Myocyte (in vitro differentiated cells): ENCODE measurements at regions not wholly inside any gene's neighbourhood (a gene's known extent, or its start where the extent isn't known, plus 50 kb on each side); places are given as distances from the start of the nearest gene placed in this dataset.

Source experiments
- DNase-seq: peaks from one replicate; pipeline ENCODE4 v3.0.0-alpha.2; 2012; ENCODE audit warnings: low read depth

DNA sequence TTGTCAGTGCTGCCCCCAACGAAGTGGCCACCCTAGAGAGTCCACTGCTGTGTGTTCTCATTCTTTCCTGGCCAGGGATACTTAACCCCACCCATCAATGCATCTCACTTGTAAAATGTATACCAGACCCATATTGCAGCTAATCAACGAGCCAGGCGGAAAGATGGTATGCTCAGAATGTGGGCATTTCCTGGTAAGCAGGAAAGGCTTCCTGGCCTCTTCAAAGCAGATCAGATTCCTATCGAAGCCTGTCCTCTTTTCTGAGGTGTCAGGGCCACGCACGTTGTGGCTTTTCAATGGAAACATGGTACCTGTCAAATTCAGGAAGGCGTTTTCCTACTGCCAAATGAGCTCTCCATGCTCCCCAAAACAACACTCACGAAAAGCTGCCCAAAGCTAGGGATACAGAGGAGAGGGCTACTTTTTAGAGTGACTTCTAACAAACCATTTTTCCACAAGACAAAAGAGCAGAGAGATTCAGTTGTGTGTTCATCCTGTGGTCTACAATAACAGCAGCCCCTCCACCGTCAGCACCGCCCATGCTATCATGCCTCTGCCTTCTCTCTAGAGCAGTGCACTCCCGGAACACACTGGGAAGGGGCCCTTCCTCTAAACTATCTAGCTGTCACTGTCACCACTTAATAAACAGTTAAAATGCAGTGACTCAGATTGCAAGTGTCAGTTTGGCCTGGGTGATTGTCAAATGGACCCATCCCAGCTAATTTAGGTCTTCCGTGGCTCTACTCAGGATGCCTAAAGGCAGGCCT, 535.1 kb downstream of the RNF144A start:
- no peak for DNase-seq

DNA sequence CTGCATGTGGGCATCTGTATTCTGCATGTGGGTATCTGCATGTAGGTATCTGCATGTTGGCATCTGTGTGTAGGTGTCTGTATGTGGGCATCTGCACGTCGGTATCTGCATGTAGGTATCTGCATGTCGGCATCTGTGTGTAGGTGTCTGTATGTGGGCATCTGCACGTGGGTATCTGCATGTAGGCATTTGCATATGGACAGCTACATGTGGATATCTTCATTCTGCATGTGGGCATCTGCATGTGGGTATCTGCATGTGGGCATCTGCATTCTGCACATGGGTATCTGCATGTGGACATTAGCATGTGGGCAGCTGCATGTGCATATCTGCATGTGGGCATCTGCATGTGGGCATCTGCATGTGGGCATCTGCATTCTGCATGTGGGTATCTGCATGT, 537.4 kb downstream of the RNF144A start:
- DNase-seq, result no peak

DNA sequence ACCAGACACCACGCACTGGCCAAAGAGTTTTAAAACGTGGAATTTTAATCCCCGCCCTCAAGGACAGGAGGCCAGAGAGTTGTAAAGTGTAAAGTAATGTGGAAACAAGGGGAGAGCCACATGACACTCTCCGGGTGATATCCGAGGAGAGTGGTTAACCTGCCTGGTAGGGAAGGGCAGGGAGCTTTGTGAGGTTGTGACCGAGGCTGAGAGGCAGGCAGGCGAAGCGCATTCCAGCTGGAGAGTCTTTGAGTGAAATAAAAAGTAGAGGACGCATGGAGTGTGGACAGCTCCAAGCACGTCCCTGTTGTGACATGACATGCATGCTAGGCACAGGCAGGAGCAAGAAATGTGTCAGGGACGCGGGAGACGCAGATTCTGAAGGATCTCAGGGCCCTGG, 539.5 kb downstream of the RNF144A start:
- no peak for DNase-seq

GRCh38 chr2:7458066-7458465, 540.9 kb downstream of the RNF144A start:
- no peak for DNase-seq

DNA sequence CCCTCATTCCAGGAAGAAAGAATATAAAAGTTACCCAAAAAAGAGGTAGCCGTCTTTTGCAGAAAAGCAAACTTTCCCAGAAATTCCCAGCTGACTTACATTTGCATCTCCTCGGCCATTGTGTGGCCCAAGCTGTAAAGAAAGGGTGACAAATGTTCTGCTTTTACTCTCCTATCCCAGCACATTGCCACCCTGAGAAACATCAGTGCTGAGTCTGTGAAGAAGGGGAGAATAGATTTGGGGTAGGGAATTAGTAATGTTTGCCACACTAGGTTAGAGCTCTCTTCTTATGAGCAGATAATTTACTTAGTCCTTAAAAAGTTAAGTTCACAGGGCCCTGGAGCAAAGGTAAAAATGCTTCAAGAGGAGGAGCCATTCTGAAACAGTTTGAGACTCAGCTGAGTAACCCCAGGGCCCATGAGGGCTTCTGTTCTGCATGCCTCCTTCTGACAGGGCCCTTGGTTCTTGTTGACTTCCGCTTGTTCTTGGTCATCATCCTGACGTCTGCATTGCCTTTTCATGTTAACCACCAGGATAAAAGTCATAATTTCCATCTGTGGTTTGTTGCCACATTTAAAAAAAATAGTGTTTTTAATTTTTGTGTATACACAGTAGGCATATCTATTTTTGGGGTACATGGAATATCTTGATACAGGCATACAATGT, 550.7 kb downstream of the RNF144A start:
- DNase-seq, result no peak

DNA sequence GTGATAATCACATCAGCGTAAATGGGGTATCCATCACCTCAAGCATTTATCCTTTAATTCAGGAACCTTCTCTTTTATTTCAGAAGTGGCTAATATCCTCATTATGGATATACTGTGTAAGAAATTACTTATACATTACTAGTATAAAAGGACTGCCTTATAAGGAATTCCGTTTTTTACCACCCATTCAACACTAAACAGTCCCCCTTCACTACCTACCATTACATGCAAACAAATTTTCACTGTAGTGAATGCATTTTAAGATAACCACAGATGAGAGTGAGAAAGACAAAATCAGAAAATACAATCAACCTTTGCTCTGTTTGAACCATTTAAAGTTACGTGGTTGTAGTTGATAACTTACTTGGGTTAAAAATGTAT, 551.2 kb downstream of the RNF144A start:
- DNase-seq, result no peak

GRCh38 chr2:7468955-7469354, 551.7 kb downstream of the RNF144A start:
- DNase-seq, result no peak

DNA sequence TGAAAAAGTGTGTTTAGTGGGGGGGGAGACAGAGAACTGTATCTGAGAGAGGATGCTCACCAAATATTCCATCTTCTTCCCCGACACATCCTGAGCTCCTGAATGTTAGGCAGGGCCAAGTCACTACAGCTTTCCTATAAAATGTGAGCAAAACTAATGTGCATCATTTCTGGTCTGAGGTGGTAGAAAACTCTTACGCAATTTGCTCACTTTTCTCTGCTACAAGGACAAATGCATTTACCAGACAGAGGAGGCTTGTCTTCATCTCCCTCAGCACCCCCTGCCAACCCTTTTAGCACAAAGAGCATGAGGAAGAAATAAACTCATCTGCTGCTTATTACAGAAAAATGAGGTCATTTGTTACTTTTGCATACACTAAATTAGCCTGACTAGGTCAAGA, 554.0 kb downstream of the RNF144A start:
- DNase-seq, result no peak

GRCh38 chr2:7472465-7472864, 555.3 kb downstream of the RNF144A start:
- DNase-seq, result no peak

DNA sequence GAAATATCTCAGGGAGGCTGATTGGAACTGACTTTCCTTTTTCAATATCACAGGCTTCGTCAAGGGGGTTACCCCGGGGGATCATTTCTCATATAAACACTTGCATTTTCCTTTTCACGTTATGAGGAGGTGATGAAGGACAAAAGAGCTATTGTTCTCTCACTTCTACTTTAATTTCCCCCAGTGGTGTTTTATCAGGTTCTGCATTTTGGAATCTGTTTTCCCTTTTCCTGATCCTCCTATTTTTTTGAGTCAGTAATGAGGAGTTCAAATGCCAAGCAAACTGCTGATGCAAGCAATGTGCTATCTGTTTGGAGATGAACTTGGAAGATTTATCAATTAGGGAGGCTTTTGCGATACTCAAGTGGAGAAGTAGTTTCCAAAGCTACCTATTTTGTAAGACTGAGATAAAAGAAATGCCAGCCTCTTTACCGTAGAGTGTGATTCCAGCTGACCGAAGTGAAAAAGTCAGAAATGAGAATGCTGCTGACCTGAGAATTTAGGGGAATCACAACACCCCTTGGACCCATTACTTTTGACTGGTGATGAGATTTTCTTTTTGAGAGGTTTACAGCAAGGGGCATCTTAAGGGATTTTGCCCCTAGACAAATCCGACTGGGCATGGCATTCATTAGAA, 556.0 kb downstream of the RNF144A start:
- DNase-seq, result no peak

DNA sequence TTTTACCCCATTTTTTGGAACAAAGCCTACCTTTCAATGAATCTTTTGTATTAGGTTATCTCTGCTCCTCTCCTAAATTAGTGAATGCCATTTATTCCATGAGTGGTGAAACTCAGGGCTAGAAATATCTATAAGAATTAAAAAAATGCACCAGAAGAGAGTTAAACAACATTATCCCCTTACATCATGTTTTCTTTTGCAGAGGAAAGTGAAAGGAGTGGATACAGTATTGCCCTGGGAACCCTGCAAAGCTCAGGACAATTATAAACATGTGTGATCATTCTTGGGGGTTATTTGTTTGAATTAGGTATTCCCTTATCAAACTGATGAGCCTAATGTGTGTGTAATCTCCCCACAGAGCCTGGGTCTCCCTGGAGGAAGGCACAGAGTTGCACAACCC, 559.2 kb downstream of the RNF144A start:
- DNase-seq, result no peak

- no peak for DNase-seq
These were observed 562.4 kb downstream of the RNF144A start for GRCh38 chr2:7479603-7480002.

DNA sequence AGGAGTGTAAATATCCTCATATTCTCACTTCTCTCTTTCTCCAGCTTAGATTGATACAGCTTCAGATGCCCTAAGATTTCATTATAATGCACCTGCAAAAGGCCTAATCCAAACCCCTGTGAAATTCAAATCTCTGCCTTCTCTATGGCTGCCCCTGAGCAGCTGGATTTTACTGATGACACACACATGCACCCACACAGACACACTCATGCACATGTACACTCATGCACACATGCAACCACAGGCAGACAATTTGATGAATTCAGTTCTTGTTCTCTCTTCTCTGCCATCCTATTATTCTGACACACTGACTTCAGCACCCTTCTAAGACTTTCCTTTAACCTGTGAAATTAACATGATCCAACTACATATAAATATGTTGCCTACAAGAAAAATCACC, 563.2 kb downstream of the RNF144A start:
- DNase-seq, result no peak

- no peak for DNase-seq
These were observed 573.5 kb downstream of the RNF144A start for GRCh38 chr2:7490672-7491071.

- DNase-seq, result no peak
These were observed 575.5 kb downstream of the RNF144A start for GRCh38 chr2:7492719-7493118.

- DNase-seq, result no peak
These were observed 580.0 kb downstream of the RNF144A start for GRCh38 chr2:7497178-7497577.

GRCh38 chr2:7499018-7499417, 581.8 kb downstream of the RNF144A start:
- DNase-seq, result no peak

- no peak for DNase-seq
These were observed 585.1 kb downstream of the RNF144A start for GRCh38 chr2:7502336-7502735.

DNA sequence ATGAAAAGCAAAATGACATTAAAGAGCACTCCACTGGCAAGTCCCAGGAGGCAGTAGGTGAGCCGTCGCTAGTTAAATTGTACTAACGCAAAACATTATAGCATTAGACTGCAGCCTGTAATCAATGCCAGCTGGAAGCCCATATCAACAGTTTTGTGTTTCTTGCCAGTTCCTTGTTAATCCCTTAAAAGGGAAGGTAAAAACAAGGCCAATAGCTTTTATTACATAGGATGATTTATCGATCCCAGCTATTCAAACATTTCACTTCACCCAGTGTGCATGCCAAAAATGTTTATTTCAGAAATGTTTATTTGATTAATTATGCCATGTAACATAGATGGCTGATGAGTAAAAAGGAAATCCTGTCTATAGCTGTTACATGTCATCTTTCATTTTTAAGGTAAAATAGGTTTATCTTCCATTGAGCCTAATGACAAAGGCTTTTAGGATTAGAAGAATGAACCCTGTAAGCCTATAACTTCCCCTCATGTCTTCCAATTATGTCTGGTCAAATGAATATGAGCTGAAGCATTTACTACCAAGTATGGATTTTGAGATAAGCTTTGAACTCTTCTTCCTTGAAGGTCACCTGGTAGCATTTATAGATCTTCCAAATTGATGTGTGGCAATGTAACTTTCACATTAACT, 591.2 kb downstream of the RNF144A start:
- DNase-seq, result no peak

DNA sequence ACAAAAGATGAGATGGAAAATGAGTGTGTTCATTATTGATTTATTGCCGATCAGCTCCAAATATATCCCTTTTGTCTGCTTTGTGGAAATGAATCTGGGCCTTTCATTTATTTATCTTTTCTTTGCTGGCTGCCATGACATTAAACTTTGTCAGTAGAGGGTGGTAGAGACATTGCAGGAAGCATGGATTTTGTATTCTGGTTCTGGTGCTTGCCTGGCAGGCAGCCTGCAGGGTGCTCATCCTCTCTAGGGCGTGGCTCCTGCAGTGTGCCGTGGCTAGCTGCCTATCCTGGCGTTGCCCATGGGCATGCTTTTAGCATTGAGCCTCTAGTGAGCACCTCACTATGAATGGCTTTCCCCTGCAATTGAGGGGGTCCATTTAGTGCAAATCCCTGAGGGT, 593.1 kb downstream of the RNF144A start:
- DNase-seq, result no peak

- DNase-seq, result no peak
These were observed 596.6 kb downstream of the RNF144A start for GRCh38 chr2:7513834-7514233.

- DNase-seq, result no peak
These were observed 598.1 kb downstream of the RNF144A start for GRCh38 chr2:7515327-7515726.
